Adrenal gland (tissue), 5 donors: ENCODE measurements at regions not wholly inside any gene's neighbourhood (a gene's known extent, or its start where the extent isn't known, plus 50 kb on each side); places are given as distances from the start of the nearest gene placed in this dataset.

Experiments
- CTCF ChIP-seq, 6 experiments: fragments of 450-650 bp in 4 of 6; fragments of 200-600 bp in 2 of 6; sonication (generic) in 1 of 6; IDR thresholded peaks; 1 replicate in 5 of 6; 2 replicates in 1 of 6; pipeline versions ENCODE4 v1.5.1 to v1.8.0; 2016 to 2021; ENCODE audit warnings: antibody characterized with exemption in 6 of 6, mild to moderate bottlenecking in 2 of 6, moderate library complexity in 1 of 6
- POLR2A ChIP-seq, 2 donors: fragments of 450-650 bp; IDR thresholded peaks; one replicate each; pipeline ENCODE4 v1.6.1; 2017; ENCODE audit warnings: antibody characterized with exemption in 2 of 2, mild to moderate bottlenecking in 2 of 2, moderate library complexity in 1 of 2
- donor health status: DM: no; HTN: no; CAD: no.

DNA sequence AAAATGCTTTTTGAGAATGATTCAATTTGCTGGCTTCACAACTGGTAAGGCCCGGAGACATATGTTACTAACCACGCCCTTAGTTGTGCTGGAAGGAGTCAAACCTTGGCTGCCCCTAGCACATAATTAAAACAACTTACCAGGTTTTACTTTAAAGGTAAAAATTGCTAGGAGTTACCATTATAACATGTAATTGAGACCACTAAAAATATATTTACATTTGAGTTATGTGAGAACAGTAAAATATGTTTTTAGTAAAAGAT is 435.6 kb upstream of the CDH9 start:
- TF ChIP-seq CTCF (IDR thresholded peaks at IDR 0.05), result no peak
- no peak for TF ChIP-seq POLR2A (IDR thresholded peaks at IDR 0.05)
